Spleen (tissue), 11 donors: ENCODE measurements at regions not wholly inside any gene's neighbourhood (a gene's known extent, or its start where the extent isn't known, plus 50 kb on each side); places are given as distances from the start of the nearest gene placed in this dataset.

Experiments used
- DNase-seq: peaks from one replicate; pipeline ENCODE4 v3.0.0-alpha.2; 2020
- H3K27ac ChIP-seq, 8 donors: fragments of 200-600 bp; sonication (generic) in 7 of 8; 1 replicate in 4 of 8; 2 replicates in 4 of 8; pipeline versions ENCODE4 v1.5.0 to v1.8.0; 2016 to 2021; ENCODE audit warnings: inconsistent platforms in 4 of 8, mild to moderate bottlenecking in 4 of 8, moderate library complexity in 1 of 8
- H3K27me3 ChIP-seq, 7 donors: fragments of 200-600 bp; sonication (generic) in 6 of 7; replicated peaks in 1 of 7; 1 replicate in 4 of 7; 2 replicates in 3 of 7; pipeline versions ENCODE4 v1.5.0 to v1.8.0; 2016 to 2021; ENCODE audit warnings: inconsistent platforms in 3 of 7, mild to moderate bottlenecking in 1 of 7
- H3K36me3 ChIP-seq, 6 donors: fragments of 200-600 bp; sonication (generic) in 5 of 6; 1 replicate in 4 of 6; 2 replicates in 2 of 6; pipeline versions ENCODE4 v1.5.0 to v1.8.0; 2016 to 2021; ENCODE audit warnings: inconsistent platforms in 2 of 6
- H3K4me1 ChIP-seq, 6 donors: fragments of 200-600 bp; sonication (generic) in 5 of 6; 1 replicate in 3 of 6; 2 replicates in 3 of 6; pipeline versions ENCODE4 v1.5.0 to v1.8.0; 2016 to 2021; ENCODE audit warnings: inconsistent platforms in 3 of 6
- H3K4me3 ChIP-seq, 8 donors: fragments of 200-600 bp; sonication (generic) in 7 of 8; 1 replicate in 4 of 8; 2 replicates in 4 of 8; pipeline versions ENCODE4 v1.5.0 to v1.8.0; 2016 to 2021; ENCODE audit warnings: inconsistent platforms in 4 of 8, mild to moderate bottlenecking in 4 of 8, moderate library complexity in 2 of 8
- H3K9me3 ChIP-seq, 8 donors: fragments of 200-600 bp; sonication (generic) in 7 of 8; 1 replicate in 4 of 8; 2 replicates in 4 of 8; pipeline versions ENCODE4 v1.5.0 to v1.8.0; 2016 to 2021; ENCODE audit warnings: inconsistent platforms in 4 of 8
- POLR2A ChIP-seq, 3 donors: fragments of 450-650 bp; IDR thresholded peaks; one replicate each; pipeline ENCODE4 v1.5.1; 2017; ENCODE audit warnings: antibody characterized with exemption in 3 of 3, mild to moderate bottlenecking in 1 of 3
- POLR2AphosphoS5 ChIP-seq, 3 donors: sonication (generic); formaldehyde crosslinking; IDR thresholded peaks; one replicate each; pipeline ENCODE4 v1.5.1; 2017; ENCODE audit warnings: antibody characterized with exemption in 3 of 3
- WGBS, 5 donors: extraction: QIAGEN DNeasy Blood & Tissue Kit in 3 of 5; methylation state at CpG; one replicate each; pipeline versions ENCODE4 v1.1.5 to v1.1.7; 2013 to 2018; 5-methylcytosine and 5-hydroxymethylcytosine counted together
- intact Hi-C: fragments of 100-400 bp; cut with DNase I; formaldehyde crosslinking; loops from one replicate; pipeline ENCODE4 v1.15.0; 2023; ENCODE audit warnings: low total_unique reads
- TF ChIP-seq, protein P1 (sequence below), 11 experiments: fragments of 200-600 bp in 7 of 11; fragments of 450-650 bp in 4 of 11; sonication (generic) in 4 of 11; IDR thresholded peaks in 8 of 11; conservative IDR thresholded peaks in 3 of 11; 1 replicate in 7 of 11; 2 replicates in 4 of 11; pipeline versions ENCODE4 v1.4.0 to v1.8.0; 2016 to 2021; ENCODE audit warnings: antibody characterized with exemption in 11 of 11, inconsistent platforms in 4 of 11, mild to moderate bottlenecking in 1 of 11
- donor health status: healthy with polysubstance abuse.
- donor health status: DM: no; HTN: no; CAD: no; lungs with moderate emphysema.
- donor health status: DM: no; HTN: no; CAD: no.
- donor health status: Bipolar disorder and iron deficiency.
- donor health status: healthy.
- donor health status: DM: no; HTN: no; CAD: no.
- donor health status: DM: yes; HTN: yes; CAD: no.

DNA sequence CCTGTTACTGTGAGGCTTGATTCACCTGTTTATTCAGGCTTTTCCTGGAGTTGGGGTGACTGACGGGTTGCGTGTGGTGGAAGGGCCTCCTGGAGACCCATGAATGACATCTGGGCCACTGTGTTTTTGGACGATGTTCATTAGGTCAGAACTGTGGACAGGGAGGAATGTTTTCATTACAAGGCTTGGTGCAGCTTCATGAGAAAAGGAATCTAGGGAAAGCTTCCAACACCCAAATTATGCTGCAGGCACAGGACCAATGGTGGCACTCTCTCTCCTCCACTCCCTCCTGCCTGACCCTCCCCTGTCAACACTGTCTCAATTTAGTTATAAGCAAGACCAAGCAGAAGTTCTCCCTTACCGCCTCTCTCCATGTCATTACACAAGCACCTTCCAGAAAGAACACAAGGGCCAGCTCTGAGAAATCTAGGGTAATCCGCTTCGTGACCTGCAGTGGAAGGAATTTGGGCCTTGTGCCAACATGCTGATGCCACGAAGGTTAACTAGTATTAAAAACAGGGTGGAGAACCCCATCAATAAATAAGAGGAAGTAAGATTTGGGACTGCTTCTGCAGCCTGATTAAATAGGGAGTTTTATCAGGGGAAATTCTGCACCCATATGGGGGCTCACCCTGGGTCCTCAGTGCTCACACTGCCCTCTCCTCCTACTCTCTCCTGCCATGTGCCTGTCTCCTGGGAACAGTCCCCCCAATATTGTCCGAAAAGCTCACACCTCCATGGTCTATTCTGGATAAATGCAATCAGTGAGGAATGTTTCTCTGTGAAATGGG, 200.3 kb downstream of the KTN1 start:
- Histone ChIP-seq H3K27ac (no peak overlapping the region), H3K36me3 (no peaks in the 10 kb centered on the region), H3K9me3 (no peaks in the 10 kb centered on the region), H3K4me1 (peaks cover 2 to 11% (median 6%) of the 10 kb centered on the region in 6 donors), H3K4me3 (no peak overlapping the region), H3K27me3 (no peaks in the 10 kb centered on the region)
- DNase-seq: no peak
- 56 to 65% (median 59%) methylated on average over 8 of the region's 8 CpGs for WGBS, 5 donors
- no peak for TF ChIP-seq POLR2AphosphoS5 (IDR thresholded peaks at IDR 0.05)
- TF ChIP-seq, protein P1, sequence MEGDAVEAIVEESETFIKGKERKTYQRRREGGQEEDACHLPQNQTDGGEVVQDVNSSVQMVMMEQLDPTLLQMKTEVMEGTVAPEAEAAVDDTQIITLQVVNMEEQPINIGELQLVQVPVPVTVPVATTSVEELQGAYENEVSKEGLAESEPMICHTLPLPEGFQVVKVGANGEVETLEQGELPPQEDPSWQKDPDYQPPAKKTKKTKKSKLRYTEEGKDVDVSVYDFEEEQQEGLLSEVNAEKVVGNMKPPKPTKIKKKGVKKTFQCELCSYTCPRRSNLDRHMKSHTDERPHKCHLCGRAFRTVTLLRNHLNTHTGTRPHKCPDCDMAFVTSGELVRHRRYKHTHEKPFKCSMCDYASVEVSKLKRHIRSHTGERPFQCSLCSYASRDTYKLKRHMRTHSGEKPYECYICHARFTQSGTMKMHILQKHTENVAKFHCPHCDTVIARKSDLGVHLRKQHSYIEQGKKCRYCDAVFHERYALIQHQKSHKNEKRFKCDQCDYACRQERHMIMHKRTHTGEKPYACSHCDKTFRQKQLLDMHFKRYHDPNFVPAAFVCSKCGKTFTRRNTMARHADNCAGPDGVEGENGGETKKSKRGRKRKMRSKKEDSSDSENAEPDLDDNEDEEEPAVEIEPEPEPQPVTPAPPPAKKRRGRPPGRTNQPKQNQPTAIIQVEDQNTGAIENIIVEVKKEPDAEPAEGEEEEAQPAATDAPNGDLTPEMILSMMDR (IDR thresholded peaks at IDR 0.05 in 8 of 11, conservative IDR thresholded peaks at IDR 0.05 in 3 of 11): no peak
- no peak for TF ChIP-seq POLR2A (IDR thresholded peaks at IDR 0.05)
- intact Hi-C loops: no loop called here

DNA sequence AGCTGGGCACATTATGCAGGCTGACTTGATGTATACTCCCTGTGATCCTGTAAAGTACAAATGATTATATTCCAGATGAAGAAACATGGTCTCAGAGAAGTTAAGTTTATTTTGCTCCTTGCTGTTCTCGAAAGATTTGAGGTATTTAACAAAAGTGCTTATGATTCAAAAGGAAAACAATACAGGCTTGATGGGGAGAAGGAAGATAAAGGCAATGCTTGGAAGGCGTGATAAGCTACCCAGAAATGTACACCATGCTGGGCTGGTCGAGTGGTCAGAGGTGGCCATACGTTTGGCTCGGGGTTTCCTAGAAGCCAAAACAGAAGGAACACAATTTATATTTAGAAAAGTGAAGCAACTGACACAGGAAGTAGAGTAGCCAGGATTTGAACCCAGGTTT, 201.0 kb downstream of the KTN1 start:
- 80 to 88% (median 84%) methylated on average over 5 of the region's 5 CpGs for WGBS, 5 donors
- H3K36me3 ChIP-seq: no peaks in the 10 kb centered on the region
- DNase-seq: no peak
- no peaks in the 10 kb centered on the region for H3K27me3 ChIP-seq
- TF ChIP-seq POLR2AphosphoS5 (IDR thresholded peaks at IDR 0.05): no peak
- TF ChIP-seq, protein P1 (IDR thresholded peaks at IDR 0.05 in 8 of 11, conservative IDR thresholded peaks at IDR 0.05 in 3 of 11): no peak
- no peak for TF ChIP-seq POLR2A (IDR thresholded peaks at IDR 0.05)
- intact Hi-C loops: no loop called here
- H3K4me1 ChIP-seq: peaks cover 2 to 11% (median 6%) of the 10 kb centered on the region in 6 donors
- H3K4me3 ChIP-seq: no peak overlapping the region
- H3K27ac ChIP-seq: no peak overlapping the region
- no peaks in the 10 kb centered on the region for H3K9me3 ChIP-seq

DNA sequence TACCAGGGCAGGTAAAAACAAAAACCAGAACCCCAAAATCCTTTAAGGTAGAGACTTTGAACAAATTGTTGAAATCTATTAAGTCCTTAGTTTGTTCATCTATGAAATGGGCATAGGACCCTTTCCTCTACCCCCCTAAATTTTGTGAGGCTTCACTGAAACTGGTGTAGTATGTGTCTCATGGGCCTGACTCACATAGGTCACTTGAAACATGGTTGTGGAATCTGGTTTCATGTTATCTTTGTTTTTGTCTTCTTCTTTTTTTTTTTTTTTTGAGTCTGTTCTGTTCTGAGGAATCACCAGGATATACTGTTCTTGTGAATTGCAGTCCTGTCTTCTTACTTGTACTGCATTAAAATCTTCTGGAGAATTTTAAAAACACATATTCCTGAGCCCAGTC, 202.2 kb downstream of the KTN1 start:
- Histone ChIP-seq H3K27me3 (no peaks in the 10 kb centered on the region), H3K4me1 (peaks cover 2 to 11% (median 6%) of the 10 kb centered on the region in 6 donors), H3K4me3 (no peak overlapping the region), H3K9me3 (no peaks in the 10 kb centered on the region), H3K36me3 (no peaks in the 10 kb centered on the region), H3K27ac (no peak overlapping the region)
- no peak for DNase-seq
- TF ChIP-seq, protein P1 (IDR thresholded peaks at IDR 0.05 in 8 of 11, conservative IDR thresholded peaks at IDR 0.05 in 3 of 11): no peak
- TF ChIP-seq POLR2AphosphoS5 (IDR thresholded peaks at IDR 0.05) (no peak), POLR2A (IDR thresholded peaks at IDR 0.05) (no peak)
- intact Hi-C loops: no loop called here

DNA sequence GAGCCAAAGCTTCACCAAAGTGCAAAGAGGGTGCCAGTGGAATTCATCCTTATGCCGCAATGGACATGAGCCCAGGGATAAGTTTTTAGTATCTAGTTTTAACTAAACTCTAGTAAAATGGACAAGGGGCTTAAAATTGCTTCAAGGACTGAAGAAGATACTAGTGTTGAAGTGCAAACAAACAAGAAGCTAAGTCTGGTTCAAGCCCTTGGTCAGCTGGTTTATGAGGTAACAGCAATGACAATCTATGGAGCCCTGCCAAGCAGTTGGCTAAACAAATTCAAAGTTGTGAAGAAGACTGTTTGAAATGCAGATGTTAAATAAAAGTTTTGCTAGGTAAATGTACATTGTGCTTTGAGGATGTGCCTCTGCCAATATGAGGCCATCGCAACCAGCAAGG, 209.4 kb downstream of the KTN1 start:
- intact Hi-C loops: no loop called here
- TF ChIP-seq, protein P1 (IDR thresholded peaks at IDR 0.05 in 8 of 11, conservative IDR thresholded peaks at IDR 0.05 in 3 of 11): no peak
- no peak for TF ChIP-seq POLR2A (IDR thresholded peaks at IDR 0.05)
- no peak for TF ChIP-seq POLR2AphosphoS5 (IDR thresholded peaks at IDR 0.05)
- no peak overlapping the region for H3K4me3 ChIP-seq
- WGBS, 5 donors: 94 to 98% (median 96%) methylated on average over 2 of the region's 2 CpGs
- H3K27ac ChIP-seq: no peak overlapping the region
- DNase-seq: no peak
- H3K9me3 ChIP-seq: no peaks in the 10 kb centered on the region
- no peaks in the 10 kb centered on the region for H3K27me3 ChIP-seq
- no peaks in the 10 kb centered on the region for H3K36me3 ChIP-seq
- peaks cover 0 to 11% (median 8%) of the 10 kb centered on the region in 6 donors for H3K4me1 ChIP-seq
